WTC11 (cell line): ENCODE measurements at regions not wholly inside any gene's neighbourhood (a gene's known extent, or its start where the extent isn't known, plus 50 kb on each side); places are given as distances from the start of the nearest gene placed in this dataset.

Experiments used
- ATAC-seq: fragments of 200-7000 bp; cut with Tn5 transposase; 2 replicates; pipeline ENCODE4 v1.10.0; 2021; ENCODE audit warnings: mild to moderate bottlenecking, moderate library complexity
- CTCF ChIA-PET: fragments of 300-600 bp; sonication (Branson Sonifier 250); formaldehyde crosslinking; loops from one replicate; lab custom pipeline; 2021; ENCODE audit warnings: antibody characterized with exemption; lab: Charles Lee
- POLR2A ChIA-PET: fragments of 350-600 bp; sonication (Branson Sonifier 250); formaldehyde crosslinking; loops from one replicate; lab custom pipeline; 2021; ENCODE audit warnings: antibody characterized with exemption; lab: Charles Lee
- DNase-seq: peaks from one replicate; pipeline ENCODE4 v3.0.0; 2021; ENCODE audit warnings: low spot score
- H3K27ac Mint-ChIP-seq: 2 replicates; pipeline ENCODE4 v1.8.0; 2021; ENCODE audit warnings: mixed read lengths
- H3K27me3 Mint-ChIP-seq: 2 replicates; pipeline ENCODE4 v1.8.0; 2021; ENCODE audit warnings: low read depth, mild to moderate bottlenecking, moderate library complexity, mixed read lengths
- H3K36me3 Mint-ChIP-seq: 2 replicates; pipeline ENCODE4 v1.8.0; 2021; ENCODE audit warnings: mixed read lengths
- H3K4me1 Mint-ChIP-seq: 2 replicates; pipeline ENCODE4 v1.8.0; 2022; ENCODE audit warnings: mixed read lengths
- H3K4me3 Mint-ChIP-seq: 2 replicates; pipeline ENCODE4 v1.8.0; 2021; ENCODE audit warnings: mild to moderate bottlenecking, moderate library complexity, mixed read lengths
- H3K9me3 Mint-ChIP-seq: 2 replicates; pipeline ENCODE4 v1.8.0; 2021; ENCODE audit warnings: mixed read lengths
- ATF3 ChIP-seq: sonication (generic); formaldehyde crosslinking; conservative IDR thresholded peaks from 2 replicates; pipeline ENCODE4 v1.8.1; 2022; ENCODE audit warnings: mild to moderate bottlenecking, missing genetic modification reagents
- E2F4 ChIP-seq: sonication (generic); formaldehyde crosslinking; IDR thresholded peaks from 2 replicates; pipeline ENCODE4 v1.8.1; 2022; ENCODE audit warnings: low read depth, mild to moderate bottlenecking, moderate library complexity, missing genetic modification reagents, borderline replicate concordance
- ELF4 ChIP-seq: sonication (generic); formaldehyde crosslinking; IDR thresholded peaks from 2 replicates; pipeline ENCODE4 v1.8.1; 2022; ENCODE audit warnings: low read depth, mild to moderate bottlenecking, moderate library complexity, missing genetic modification reagents
- EMX1 ChIP-seq: fragments of 250-450 bp; sonication (Bioruptor Pico); IDR thresholded peaks from 2 replicates; pipeline ENCODE4 v1.8.0; 2021; ENCODE audit warnings: mild to moderate bottlenecking
- ETV6 ChIP-seq: sonication (generic); formaldehyde crosslinking; IDR thresholded peaks from 2 replicates; pipeline ENCODE4 v1.8.1; 2022; ENCODE audit warnings: mild to moderate bottlenecking, missing genetic modification reagents
- GABPB1 ChIP-seq: sonication (generic); formaldehyde crosslinking; IDR thresholded peaks from 2 replicates; pipeline ENCODE4 v1.8.1; 2023; ENCODE audit warnings: mild to moderate bottlenecking, missing genetic modification reagents
- GRHL2 ChIP-seq: fragments of 250-450 bp; sonication (Bioruptor Pico); IDR thresholded peaks from 2 replicates; pipeline ENCODE4 v1.8.0; 2022; ENCODE audit warnings: mild to moderate bottlenecking, moderate library complexity; ENCODE audit not compliant: insufficient replicate concordance, severe bottlenecking
- GTF2I ChIP-seq: fragments of 250-450 bp; sonication (Bioruptor Pico); conservative IDR thresholded peaks from 2 replicates; pipeline ENCODE4 v1.4.0; 2021; ENCODE audit warnings: mild to moderate bottlenecking
- JUN ChIP-seq: sonication (generic); formaldehyde crosslinking; IDR thresholded peaks from 2 replicates; pipeline ENCODE4 v1.8.0; 2023; ENCODE audit warnings: mild to moderate bottlenecking, missing genetic modification reagents
- KAT7 ChIP-seq: sonication (generic); formaldehyde crosslinking; IDR thresholded peaks from 2 replicates; pipeline ENCODE4 v1.8.1; 2023; ENCODE audit warnings: missing genetic modification reagents, mild to moderate bottlenecking, borderline replicate concordance
- NFATC4 ChIP-seq: fragments of 250-450 bp; sonication (Bioruptor Pico); IDR thresholded peaks from 2 replicates; pipeline ENCODE4 v1.9.0; 2021; ENCODE audit warnings: mild to moderate bottlenecking
- PRRX2 ChIP-seq: fragments of 250-450 bp; sonication (Bioruptor Pico); IDR thresholded peaks from 2 replicates; pipeline ENCODE4 v1.8.0; 2021; ENCODE audit warnings: mild to moderate bottlenecking
- RELA ChIP-seq: sonication (generic); formaldehyde crosslinking; IDR thresholded peaks from 2 replicates; pipeline ENCODE4 v1.8.1; 2022; ENCODE audit warnings: missing genetic modification reagents, mild to moderate bottlenecking, borderline replicate concordance
- TCF7 ChIP-seq: sonication (generic); formaldehyde crosslinking; IDR thresholded peaks from 2 replicates; pipeline ENCODE4 v1.8.0; 2022; ENCODE audit warnings: mild to moderate bottlenecking, low read depth, missing genetic modification reagents, moderate library complexity
- TEAD1 ChIP-seq: sonication (generic); formaldehyde crosslinking; IDR thresholded peaks from 2 replicates; pipeline ENCODE4 v1.8.0; 2022; ENCODE audit warnings: mild to moderate bottlenecking, missing genetic modification reagents
- ZNF317 ChIP-seq: sonication (generic); formaldehyde crosslinking; IDR thresholded peaks from 2 replicates; pipeline ENCODE4 v1.8.1; 2023; ENCODE audit warnings: low read depth, mild to moderate bottlenecking, moderate library complexity, missing genetic modification reagents, borderline replicate concordance
- TF ChIP-seq, protein P1 (sequence below): sonication (generic); formaldehyde crosslinking; IDR thresholded peaks from 2 replicates; pipeline ENCODE4 v1.8.0; 2022; ENCODE audit warnings: mild to moderate bottlenecking, missing genetic modification reagents
- TF ChIP-seq, protein P2 (sequence below): sonication (generic); formaldehyde crosslinking; conservative IDR thresholded peaks from 2 replicates; pipeline ENCODE4 v1.8.1; 2023; ENCODE audit warnings: mild to moderate bottlenecking, low read depth, missing genetic modification reagents, moderate library complexity
- TF ChIP-seq, protein P3 (sequence below): fragments of 250-450 bp; sonication (Bioruptor Pico); IDR thresholded peaks from 2 replicates; pipeline ENCODE4 v1.9.0; 2021; ENCODE audit warnings: mild to moderate bottlenecking
- TF ChIP-seq, protein P4 (sequence below): fragments of 250-450 bp; sonication (Bioruptor Pico); IDR thresholded peaks from 2 replicates; pipeline ENCODE4 v1.9.0; 2021; ENCODE audit warnings: moderate library complexity, mild to moderate bottlenecking, inconsistent platforms, borderline replicate concordance
- TF ChIP-seq, protein P5 (sequence below): sonication (generic); formaldehyde crosslinking; IDR thresholded peaks from 2 replicates; pipeline ENCODE4 v1.8.0; 2022; ENCODE audit warnings: mild to moderate bottlenecking, missing genetic modification reagents
- TF ChIP-seq, protein P6 (sequence below): sonication (generic); formaldehyde crosslinking; IDR thresholded peaks from 2 replicates; pipeline ENCODE4 v1.8.1; 2022; ENCODE audit warnings: mild to moderate bottlenecking, moderate library complexity, missing genetic modification reagents
- TF ChIP-seq, protein P7 (sequence below): sonication (generic); formaldehyde crosslinking; IDR thresholded peaks from 2 replicates; pipeline ENCODE4 v1.8.0; 2022; ENCODE audit warnings: mild to moderate bottlenecking, missing genetic modification reagents
- TF ChIP-seq, protein P8 (sequence below): fragments of 250-450 bp; sonication (Bioruptor Pico); conservative IDR thresholded peaks from 2 replicates; pipeline ENCODE4 v1.9.0; 2021; ENCODE audit warnings: mild to moderate bottlenecking

GRCh38 chr2:163888591-163888990 is 152.8 kb upstream of the FIGN start:
- POLR2A ChIA-PET: interaction anchor here (1.2 kb wide), 1 partner anchor 10 kb away, joined by 4 read pairs; no protein-coding TSS in a partner anchor
- CTCF ChIA-PET: interaction anchor here (1.3 kb wide), 1 partner anchor 10 kb away, joined by 5 read pairs; no protein-coding TSS in a partner anchor
- no peak overlapping the region for H3K4me3 Mint-ChIP-seq

DNA sequence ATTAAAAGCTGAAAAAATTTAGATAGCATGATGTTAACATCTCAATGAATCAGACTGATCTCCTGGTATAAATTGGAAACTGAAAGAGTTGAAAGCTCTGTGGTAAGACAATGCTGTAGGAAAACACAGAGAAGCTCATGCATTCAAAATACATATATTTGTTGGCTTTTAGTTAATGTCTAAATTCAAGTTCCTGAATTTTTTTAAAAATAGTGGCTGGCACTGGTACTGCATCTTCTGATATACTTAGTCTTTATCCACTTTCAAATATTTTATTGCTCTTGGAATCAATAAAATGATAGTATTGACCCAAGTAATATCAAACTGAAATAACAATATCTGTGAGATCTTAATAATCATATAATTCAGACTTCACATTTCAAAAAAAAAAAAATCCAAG is 151.4 kb upstream of the FIGN start:
- no peak for ATAC-seq
- H3K4me3 Mint-ChIP-seq: no peak overlapping the region
- H3K27ac Mint-ChIP-seq: no peak overlapping the region
- POLR2A ChIA-PET: no interaction called here
- H3K9me3 Mint-ChIP-seq: peaks cover 16% of the 10 kb centered on the region
- H3K36me3 Mint-ChIP-seq: peaks cover 4% of the 10 kb centered on the region; the same call in 1 of the 2 replicates
- TF ChIP-seq, protein P1, sequence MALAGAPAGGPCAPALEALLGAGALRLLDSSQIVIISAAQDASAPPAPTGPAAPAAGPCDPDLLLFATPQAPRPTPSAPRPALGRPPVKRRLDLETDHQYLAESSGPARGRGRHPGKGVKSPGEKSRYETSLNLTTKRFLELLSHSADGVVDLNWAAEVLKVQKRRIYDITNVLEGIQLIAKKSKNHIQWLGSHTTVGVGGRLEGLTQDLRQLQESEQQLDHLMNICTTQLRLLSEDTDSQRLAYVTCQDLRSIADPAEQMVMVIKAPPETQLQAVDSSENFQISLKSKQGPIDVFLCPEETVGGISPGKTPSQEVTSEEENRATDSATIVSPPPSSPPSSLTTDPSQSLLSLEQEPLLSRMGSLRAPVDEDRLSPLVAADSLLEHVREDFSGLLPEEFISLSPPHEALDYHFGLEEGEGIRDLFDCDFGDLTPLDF (CRISPR knock-in tag): no peak
- TF ChIP-seq ETV6 (no peak), NFATC4 (no peak), ELF4 (CRISPR knock-in tag) (no peak)
- TF ChIP-seq, protein P2, sequence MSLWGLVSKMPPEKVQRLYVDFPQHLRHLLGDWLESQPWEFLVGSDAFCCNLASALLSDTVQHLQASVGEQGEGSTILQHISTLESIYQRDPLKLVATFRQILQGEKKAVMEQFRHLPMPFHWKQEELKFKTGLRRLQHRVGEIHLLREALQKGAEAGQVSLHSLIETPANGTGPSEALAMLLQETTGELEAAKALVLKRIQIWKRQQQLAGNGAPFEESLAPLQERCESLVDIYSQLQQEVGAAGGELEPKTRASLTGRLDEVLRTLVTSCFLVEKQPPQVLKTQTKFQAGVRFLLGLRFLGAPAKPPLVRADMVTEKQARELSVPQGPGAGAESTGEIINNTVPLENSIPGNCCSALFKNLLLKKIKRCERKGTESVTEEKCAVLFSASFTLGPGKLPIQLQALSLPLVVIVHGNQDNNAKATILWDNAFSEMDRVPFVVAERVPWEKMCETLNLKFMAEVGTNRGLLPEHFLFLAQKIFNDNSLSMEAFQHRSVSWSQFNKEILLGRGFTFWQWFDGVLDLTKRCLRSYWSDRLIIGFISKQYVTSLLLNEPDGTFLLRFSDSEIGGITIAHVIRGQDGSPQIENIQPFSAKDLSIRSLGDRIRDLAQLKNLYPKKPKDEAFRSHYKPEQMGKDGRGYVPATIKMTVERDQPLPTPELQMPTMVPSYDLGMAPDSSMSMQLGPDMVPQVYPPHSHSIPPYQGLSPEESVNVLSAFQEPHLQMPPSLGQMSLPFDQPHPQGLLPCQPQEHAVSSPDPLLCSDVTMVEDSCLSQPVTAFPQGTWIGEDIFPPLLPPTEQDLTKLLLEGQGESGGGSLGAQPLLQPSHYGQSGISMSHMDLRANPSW (CRISPR knock-in tag): no peak
- TF ChIP-seq, protein P3, sequence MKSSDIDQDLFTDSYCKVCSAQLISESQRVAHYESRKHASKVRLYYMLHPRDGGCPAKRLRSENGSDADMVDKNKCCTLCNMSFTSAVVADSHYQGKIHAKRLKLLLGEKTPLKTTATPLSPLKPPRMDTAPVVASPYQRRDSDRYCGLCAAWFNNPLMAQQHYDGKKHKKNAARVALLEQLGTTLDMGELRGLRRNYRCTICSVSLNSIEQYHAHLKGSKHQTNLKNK (CRISPR knock-in tag): no peak
- no peaks in the 10 kb centered on the region for H3K4me1 Mint-ChIP-seq
- H3K27me3 Mint-ChIP-seq: no peaks in the 10 kb centered on the region
- CTCF ChIA-PET: interaction anchor here (1.6 kb wide), 1 partner anchor 8 kb away, joined by 7 read pairs; no protein-coding TSS in a partner anchor
- no peak for DNase-seq

More at GRCh38 chr2:163888591-163888990, 152.8 kb upstream of the FIGN start:
- TF ChIP-seq ZNF317 (CRISPR knock-in tag) (no peak), TCF7 (CRISPR knock-in tag) (no peak), NFATC4 (no peak), JUN (no peak), RELA (CRISPR knock-in tag) (no peak), GRHL2 (CRISPR knock-in tag) (no peak), TEAD1 (no peak), KAT7 (CRISPR knock-in tag) (no peak), GTF2I (CRISPR knock-in tag) (no peak), ATF3 (CRISPR knock-in tag) (no peak), E2F4 (CRISPR knock-in tag) (no peak), PRRX2 (CRISPR knock-in tag) (no peak), EMX1 (no peak), ETV6 (no peak), GABPB1 (CRISPR knock-in tag) (no peak)
- TF ChIP-seq, protein P4, sequence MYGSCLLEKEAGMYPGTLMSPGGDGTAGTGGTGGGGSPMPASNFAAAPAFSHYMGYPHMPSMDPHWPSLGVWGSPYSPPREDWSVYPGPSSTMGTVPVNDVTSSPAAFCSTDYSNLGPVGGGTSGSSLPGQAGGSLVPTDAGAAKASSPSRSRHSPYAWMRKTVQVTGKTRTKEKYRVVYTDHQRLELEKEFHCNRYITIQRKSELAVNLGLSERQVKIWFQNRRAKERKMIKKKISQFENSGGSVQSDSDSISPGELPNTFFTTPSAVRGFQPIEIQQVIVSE: no peak
- TF ChIP-seq, protein P5, sequence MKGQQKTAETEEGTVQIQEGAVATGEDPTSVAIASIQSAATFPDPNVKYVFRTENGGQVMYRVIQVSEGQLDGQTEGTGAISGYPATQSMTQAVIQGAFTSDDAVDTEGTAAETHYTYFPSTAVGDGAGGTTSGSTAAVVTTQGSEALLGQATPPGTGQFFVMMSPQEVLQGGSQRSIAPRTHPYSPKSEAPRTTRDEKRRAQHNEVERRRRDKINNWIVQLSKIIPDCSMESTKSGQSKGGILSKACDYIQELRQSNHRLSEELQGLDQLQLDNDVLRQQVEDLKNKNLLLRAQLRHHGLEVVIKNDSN (CRISPR knock-in tag): no peak
- TF ChIP-seq, protein P6, sequence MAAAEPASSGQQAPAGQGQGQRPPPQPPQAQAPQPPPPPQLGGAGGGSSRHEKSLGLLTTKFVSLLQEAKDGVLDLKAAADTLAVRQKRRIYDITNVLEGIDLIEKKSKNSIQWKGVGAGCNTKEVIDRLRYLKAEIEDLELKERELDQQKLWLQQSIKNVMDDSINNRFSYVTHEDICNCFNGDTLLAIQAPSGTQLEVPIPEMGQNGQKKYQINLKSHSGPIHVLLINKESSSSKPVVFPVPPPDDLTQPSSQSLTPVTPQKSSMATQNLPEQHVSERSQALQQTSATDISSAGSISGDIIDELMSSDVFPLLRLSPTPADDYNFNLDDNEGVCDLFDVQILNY (CRISPR knock-in tag): no peak
- TF ChIP-seq, protein P7, sequence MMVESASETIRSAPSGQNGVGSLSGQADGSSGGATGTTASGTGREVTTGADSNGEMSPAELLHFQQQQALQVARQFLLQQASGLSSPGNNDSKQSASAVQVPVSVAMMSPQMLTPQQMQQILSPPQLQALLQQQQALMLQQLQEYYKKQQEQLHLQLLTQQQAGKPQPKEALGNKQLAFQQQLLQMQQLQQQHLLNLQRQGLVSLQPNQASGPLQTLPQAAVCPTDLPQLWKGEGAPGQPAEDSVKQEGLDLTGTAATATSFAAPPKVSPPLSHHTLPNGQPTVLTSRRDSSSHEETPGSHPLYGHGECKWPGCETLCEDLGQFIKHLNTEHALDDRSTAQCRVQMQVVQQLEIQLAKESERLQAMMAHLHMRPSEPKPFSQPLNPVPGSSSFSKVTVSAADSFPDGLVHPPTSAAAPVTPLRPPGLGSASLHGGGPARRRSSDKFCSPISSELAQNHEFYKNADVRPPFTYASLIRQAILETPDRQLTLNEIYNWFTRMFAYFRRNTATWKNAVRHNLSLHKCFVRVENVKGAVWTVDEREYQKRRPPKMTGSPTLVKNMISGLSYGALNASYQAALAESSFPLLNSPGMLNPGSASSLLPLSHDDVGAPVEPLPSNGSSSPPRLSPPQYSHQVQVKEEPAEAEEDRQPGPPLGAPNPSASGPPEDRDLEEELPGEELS: no peak
- TF ChIP-seq, protein P8, sequence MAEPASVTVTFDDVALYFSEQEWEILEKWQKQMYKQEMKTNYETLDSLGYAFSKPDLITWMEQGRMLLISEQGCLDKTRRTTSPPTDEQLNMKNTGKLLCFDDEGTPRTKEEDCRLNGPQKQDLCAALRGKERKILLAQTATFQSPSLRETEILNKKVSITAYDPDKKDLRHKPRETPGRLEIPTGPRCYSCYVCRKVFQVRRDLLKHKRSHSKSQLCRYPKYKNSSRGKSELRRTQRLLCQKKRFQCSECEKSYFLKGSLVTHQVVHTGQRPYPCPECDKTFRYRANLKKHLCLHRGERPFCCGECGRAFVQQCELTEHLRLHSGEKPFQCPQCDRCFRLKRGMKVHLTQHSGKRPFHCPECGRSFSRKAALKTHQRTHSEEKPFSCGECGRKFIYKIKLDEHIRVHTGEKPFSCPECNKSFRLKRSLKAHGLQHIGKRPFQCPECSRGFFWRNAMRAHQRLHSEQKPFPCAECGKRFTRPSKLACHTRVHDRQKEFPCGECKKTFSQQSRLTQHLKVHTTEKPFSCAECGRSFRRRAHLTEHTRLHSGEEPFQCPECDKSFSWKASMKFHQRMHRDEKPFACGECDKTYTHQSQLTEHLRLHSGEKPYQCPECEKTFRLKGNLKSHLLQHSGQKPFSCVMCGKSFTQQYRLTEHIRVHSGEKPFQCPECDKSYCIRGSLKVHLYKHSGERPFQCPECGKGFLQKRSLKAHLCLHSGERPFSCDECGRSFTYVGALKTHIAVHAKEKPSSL (CRISPR knock-in tag): no peak
- Mint-ChIP-seq H3K27ac (no peak overlapping the region), H3K27me3 (no peaks in the 10 kb centered on the region), H3K4me1 (no peaks in the 10 kb centered on the region), H3K36me3 (peaks cover 11% of the 10 kb centered on the region), H3K9me3 (peaks cover 28% of the 10 kb centered on the region)
- DNase-seq (no peak), ATAC-seq (no peak)
